GM19468 (cell line): ENCODE measurements at regions not wholly inside any gene's neighbourhood (a gene's known extent, or its start where the extent isn't known, plus 50 kb on each side); places are given as distances from the start of the nearest gene placed in this dataset.
"Not testable (repeated sequence)": the region's sequence is repeated elsewhere in the genome, so short reads cannot be mapped to it uniquely, and the experiment has no call there.

Experiments used
- ATAC-seq: cut with Tn5 transposase; IDR thresholded peaks from one replicate; pipeline ENCODE4 v1.9.1; 2021; ENCODE audit warnings: mild to moderate bottlenecking, moderate library complexity, moderate number of reproducible peaks; ENCODE audit not compliant: unreplicated experiment; ENCODE audit errors: extremely low read depth

- ATAC-seq = no peak
Measured at GRCh38 chr22:49660794-49661781, 166.6 kb downstream of the BRD1 start.

- ATAC-seq = no peak
Measured at GRCh38 chr22:49660321-49660720, 167.4 kb downstream of the BRD1 start.

DNA sequence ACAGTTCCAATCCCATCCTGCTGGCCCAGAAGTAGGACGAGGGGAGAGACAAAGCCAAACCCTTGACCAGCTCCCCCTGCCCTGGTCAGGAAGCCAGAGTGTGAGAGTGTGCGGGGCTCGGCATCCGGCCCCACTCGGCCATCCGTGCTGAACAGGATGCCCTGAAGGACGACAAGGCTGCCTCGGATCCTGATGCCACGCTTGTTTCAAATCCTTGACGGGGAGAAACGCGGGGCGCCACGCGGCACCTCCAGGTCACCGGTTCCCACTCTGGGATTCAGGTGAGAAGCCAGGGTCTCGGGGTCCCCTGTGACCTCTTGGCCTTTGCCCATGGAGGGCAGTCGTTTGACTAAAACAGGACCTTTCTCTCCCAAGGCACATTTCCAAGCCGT lies 167.8 kb downstream of the BRD1 start:
- no peak for ATAC-seq

DNA sequence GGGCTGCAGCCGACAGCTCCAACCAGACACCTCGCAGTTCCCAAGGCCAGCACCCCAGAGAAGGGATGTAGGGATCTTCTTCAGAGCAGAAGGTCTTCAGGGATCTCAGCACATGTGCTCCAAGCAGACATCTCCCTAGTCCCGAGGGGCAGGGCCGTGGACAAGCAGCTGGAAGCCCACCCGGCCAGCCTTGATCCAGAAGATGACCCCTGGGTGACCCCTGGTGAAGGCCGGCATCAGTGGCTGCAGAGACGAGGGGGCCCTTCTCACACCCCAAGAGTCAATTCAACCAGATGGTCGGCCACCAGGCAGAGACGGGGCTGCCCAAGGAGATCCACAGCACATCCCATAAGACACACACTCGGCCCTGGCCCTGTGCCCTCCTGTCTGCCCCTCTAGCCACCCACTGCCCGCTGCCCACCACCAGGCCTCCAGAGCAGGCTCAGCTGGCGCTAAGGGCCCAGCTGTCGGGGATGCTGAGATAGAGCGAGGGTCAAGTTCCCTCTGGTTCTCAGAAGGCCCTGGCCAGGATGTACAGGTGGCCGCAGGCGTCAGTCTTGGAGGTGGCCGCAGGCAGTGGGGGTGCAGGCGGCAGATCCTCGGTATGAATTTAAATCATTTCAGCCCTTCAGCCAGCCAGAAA lies 168.3 kb downstream of the BRD1 start:
- ATAC-seq = no peak

GRCh38 chr22:49658902-49659280 lies 168.8 kb downstream of the BRD1 start:
- no peak for ATAC-seq

GRCh38 chr22:49657974-49658590 lies 169.6 kb downstream of the BRD1 start:
- no peak for ATAC-seq

GRCh38 chr22:49657275-49657973 lies 170.2 kb downstream of the BRD1 start:
- ATAC-seq = no peak

DNA sequence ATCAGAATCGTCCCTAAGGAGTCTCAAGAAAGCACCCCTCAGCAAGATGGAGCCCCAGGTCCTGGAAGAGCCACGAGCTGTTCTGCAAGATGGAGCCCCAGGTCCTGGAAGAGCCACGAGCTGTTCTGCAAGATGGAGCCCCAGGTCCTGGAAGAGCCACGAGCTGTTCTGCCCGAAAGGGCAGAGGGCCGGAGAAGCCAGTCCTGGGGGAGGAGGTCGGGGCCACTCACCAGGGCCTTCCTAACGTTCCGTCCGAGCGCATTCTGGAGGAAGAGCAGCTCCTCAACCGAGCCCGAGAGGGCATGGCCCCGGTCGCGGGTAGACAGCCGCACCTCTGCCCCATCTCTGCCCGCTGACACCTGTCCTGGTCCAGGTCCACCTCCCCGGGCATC lies 170.8 kb downstream of the BRD1 start:
- not testable (repeated sequence) for ATAC-seq

DNA sequence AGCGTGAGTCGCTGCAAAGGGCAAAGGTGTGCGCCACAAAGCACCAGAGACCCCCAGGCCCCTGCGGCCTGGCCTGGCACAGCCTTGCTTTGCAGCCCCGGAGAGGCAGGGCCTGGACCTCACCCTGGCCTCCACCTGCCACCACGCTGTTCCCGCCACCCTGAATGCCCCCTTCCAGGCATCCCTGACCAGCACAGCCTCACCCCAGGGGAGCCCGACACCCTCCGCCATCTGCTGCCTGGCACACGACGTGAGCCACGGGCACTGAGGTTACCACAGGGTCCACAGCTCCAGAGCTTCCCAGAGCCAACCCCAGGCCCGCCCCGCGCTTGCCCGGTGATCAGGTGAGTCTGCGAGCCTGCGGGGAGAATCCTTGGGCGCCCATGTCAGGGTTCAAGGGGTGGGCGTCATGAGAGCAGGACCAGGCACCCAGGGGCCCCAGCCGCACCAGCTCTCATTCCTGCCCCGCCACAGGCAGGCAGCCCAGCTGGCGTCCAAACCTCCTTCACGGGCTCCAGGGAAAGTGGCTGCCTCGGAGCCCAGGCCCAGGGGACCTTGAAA lies 171.3 kb downstream of the BRD1 start:
- ATAC-seq = no peak

DNA sequence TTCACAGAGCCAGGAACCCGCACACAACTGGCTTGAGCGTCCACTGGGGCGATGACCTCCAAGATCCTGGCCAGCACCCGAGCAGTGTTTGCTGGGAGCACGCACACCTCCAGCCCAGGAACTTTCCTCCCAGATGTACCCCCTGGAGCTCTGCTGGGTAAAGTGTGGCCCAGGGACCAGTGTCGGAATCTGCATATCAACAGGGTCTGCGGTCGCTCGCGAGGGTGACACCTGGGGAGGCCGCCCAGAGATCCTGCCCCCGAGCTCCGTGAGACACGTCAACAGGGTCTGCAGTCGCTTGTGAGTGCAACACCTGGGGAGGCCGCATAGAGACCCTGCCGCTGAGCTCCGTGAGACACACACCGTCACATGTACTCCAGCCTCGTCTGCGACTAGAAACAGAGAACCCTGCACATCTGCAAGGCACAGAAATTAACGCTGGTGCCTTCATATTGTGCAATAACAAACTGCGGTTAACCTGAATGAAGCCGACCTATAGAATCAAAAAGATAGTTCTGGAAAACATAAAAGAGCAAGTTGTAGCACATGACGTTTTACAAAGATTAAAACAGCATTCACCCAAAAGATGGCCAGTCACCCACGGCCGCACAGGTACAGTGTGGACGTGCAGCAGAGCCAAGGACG lies 172.4 kb downstream of the BRD1 start:
- ATAC-seq = no peak

DNA sequence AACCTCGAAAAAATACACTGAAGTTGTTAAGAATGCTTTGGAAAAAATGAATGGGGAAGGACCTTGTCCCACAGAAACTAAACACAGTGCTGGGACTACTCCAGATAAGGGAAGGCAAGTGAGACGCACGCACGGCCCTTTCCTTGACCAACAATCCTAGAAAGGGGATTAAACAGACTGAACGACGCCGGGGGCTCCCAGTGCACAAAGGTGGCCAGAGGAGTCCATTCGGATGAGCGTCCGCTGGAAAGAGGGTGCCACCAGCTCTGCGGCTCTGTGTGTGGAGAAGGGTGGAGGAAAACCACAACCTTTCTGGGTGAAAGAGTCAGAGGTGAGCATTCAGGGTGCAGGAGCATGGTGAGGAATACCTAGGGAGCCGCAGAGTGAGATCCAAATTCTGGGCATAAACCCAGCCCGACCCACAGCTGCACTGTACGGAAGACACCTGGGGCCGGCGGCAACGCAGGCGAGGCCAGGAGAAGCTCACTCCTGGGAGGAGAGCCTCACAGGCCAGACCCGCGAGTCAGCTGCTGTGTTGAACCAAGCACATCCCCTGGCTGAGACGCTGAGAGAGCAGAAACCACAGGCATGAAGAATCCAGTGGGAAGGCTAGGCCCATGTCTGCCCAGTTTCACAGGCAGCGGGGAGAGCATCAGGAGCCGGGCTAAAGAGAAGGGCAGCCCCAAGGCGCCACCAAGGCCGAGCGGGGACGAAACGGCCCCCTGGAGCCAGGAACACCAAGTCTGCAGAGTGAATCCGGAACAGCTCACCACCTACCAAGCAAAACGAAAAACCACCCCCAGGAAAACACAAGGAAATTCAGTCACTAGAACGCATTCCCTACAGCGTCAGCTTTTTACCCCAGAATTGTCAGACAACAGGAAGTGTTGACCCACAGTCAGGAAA lies 177.1 kb downstream of the BRD1 start:
- ATAC-seq = no peak

DNA sequence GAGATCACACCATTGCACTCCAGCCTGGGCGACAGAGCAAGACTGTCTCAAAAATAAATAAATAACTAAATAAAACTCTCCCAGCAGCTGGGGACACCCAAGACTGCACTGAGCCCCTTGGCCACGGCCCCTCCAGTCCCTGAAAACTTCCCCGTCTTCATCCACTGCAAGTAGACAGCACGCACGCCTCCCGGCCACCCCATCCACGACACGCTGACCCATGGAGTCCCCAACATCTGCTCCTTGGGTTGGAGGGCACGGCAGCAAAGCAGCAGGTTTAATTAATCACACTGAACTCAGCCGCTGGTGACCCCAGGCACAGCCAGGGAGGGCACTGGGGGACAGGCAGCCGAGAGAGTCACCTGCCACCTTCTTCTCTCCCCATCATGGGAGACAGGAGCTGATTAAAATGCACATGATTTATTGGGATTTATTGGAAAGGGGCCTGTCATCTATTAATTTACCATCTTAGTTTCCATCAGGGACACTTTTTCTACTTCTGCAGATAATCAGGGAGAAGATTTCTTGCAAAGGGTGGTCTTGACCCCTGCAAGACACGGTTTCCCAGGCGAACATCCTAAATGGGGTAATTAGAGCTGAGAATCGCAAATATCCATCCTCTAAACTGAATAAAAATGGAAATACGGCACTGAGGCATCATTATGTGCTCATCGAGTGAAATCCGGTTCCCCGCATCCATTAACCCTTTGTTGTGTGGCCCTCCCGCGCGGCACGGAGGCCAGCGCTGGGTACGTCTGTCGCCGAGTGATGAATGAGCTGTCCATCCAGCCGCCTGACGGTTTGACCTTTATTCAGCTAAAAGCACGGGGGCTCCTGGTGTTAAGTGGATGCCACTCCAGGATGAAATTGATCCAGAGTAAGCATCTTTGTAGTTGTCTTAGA lies 178.3 kb downstream of the BRD1 start:
- no peak for ATAC-seq

- ATAC-seq = no peak
Measured at GRCh38 chr22:49648053-49648452, 179.6 kb downstream of the BRD1 start.

GRCh38 chr22:49647627-49648026 lies 180.0 kb downstream of the BRD1 start:
- no peak for ATAC-seq

DNA sequence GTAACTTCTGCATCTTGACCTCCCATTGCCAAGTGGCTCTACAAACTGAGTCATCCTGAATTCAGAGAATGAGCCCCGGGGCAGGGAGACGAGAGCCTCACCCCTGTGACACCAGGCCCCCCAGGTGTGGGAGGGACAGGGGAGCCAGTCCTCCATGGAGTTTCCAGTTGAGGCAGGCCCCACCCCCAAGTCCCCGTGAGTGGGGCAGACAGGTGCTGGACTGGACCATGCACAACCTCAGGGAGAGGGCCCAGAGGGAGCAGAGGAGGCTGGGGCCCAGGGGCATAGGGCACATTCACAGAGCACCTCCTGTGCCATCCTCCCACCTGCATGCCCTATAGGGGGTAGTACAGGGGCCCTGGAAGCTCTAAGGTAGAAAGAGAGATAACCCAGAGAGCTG lies 180.8 kb downstream of the BRD1 start:
- no peak for ATAC-seq

- no peak for ATAC-seq
Measured at GRCh38 chr22:49645791-49646550, 181.7 kb downstream of the BRD1 start.

DNA sequence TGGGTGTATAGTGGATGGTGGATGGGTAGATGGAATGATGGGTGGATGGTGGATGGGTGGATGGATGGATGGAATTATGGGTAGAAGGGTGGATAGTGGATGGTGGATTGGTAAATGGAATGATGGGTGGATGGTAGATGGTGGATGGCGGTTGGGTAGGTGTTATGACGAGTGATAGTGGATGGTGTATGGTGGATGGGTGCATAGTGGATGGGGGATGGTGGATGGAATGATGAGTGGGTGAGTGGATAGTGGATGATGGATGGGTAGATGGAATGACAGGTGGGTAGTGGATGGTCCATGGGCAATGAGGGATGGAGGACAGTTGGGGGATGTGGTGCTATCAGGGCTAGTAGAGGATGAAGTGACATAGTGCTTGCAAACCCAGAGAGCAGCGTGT lies 182.4 kb downstream of the BRD1 start:
- ATAC-seq = no peak
